ENCODE measurements at regions not wholly inside any gene's neighbourhood (a gene's known extent, or its start where the extent isn't known, plus 50 kb on each side); places are given as distances from the start of the nearest gene placed in this dataset.

GRCh38 chr10:111954386-111954785, 229.2 kb downstream of the GPAM start:
- TF ChIP-seq JUNB (IDR thresholded peaks at IDR 0.05) = no peak
- no peak for TF ChIP-seq CTCF (IDR thresholded peaks at IDR 0.05)
- no peak for TF ChIP-seq RFX5 (IDR thresholded peaks at IDR 0.05)
